H9 (cell line): ENCODE measurements at regions not wholly inside any gene's neighbourhood (a gene's known extent, or its start where the extent isn't known, plus 50 kb on each side); places are given as distances from the start of the nearest gene placed in this dataset.
"Not testable (repeated sequence)": the region's sequence is repeated elsewhere in the genome, so short reads cannot be mapped to it uniquely, and the experiment has no call there.

Source experiments
- DNase-seq: peaks from one replicate; pipeline ENCODE4 v3.0.0-alpha.2; 2017
- H2AFZ ChIP-seq: one replicate; pipeline ENCODE4 v1.6.1; 2013; ENCODE audit warnings: mild to moderate bottlenecking, low read length, control low read depth, moderate library complexity
- H2AK5ac ChIP-seq: 2 replicates; pipeline ENCODE4 v1.6.1; 2013; ENCODE audit warnings: low read length, control low read depth, mixed read lengths; ENCODE audit not compliant: insufficient read length
- H2BK120ac ChIP-seq: one replicate; pipeline ENCODE4 v1.6.1; 2013; ENCODE audit warnings: low read depth, mild to moderate bottlenecking, low read length, control low read depth, inconsistent platforms; ENCODE audit not compliant: poor library complexity, severe bottlenecking
- H2BK12ac ChIP-seq: 2 replicates; pipeline ENCODE4 v1.6.1; 2013; ENCODE audit warnings: low read length, control low read depth, mixed read lengths, low read depth; ENCODE audit not compliant: insufficient read length
- H2BK15ac ChIP-seq: 2 replicates; pipeline ENCODE4 v1.6.1; 2013; ENCODE audit warnings: low read depth, low read length, control low read depth
- H2BK20ac ChIP-seq: one replicate; pipeline ENCODE4 v1.6.1; 2013; ENCODE audit warnings: low read depth, mild to moderate bottlenecking, low read length, control low read depth, inconsistent platforms; ENCODE audit not compliant: poor library complexity, severe bottlenecking
- H2BK5ac ChIP-seq: 2 replicates; pipeline ENCODE4 v1.6.1; 2013; ENCODE audit warnings: low read length, control low read depth, mixed read lengths; ENCODE audit not compliant: insufficient read length
- H3K14ac ChIP-seq: 2 replicates; pipeline ENCODE4 v1.6.1; 2013; ENCODE audit warnings: low read length, control low read depth; ENCODE audit not compliant: insufficient read depth
- H3K18ac ChIP-seq: 2 replicates; pipeline ENCODE4 v1.6.1; 2013; ENCODE audit warnings: low read depth, mild to moderate bottlenecking, mixed read lengths, low read length, control low read depth; ENCODE audit not compliant: insufficient read length
- H3K23ac ChIP-seq: 2 replicates; pipeline ENCODE4 v1.6.1; 2013; ENCODE audit warnings: low read length, control low read depth, mixed read lengths, low read depth; ENCODE audit not compliant: insufficient read length
- H3K23me2 ChIP-seq: 2 replicates; pipeline ENCODE4 v1.6.1; 2013; ENCODE audit warnings: low read depth, mild to moderate bottlenecking, mixed read lengths, low read length, control low read depth; ENCODE audit not compliant: insufficient read length, poor library complexity, severe bottlenecking
- H3K27ac ChIP-seq: 2 replicates; pipeline ENCODE4 v1.5.1; 2013; ENCODE audit warnings: low read length, control low read depth, mixed read lengths, low read depth; ENCODE audit not compliant: insufficient read length
- H3K27me3 ChIP-seq: 2 replicates; pipeline ENCODE4 v1.6.1; 2013; ENCODE audit warnings: low read length, control low read depth, inconsistent platforms; ENCODE audit not compliant: insufficient read depth
- H3K4ac ChIP-seq: 2 replicates; pipeline ENCODE4 v1.6.1; 2013; ENCODE audit warnings: low read depth, mild to moderate bottlenecking, control low read depth, inconsistent platforms, low read length, moderate library complexity
- H3K4me1 ChIP-seq: 2 replicates; pipeline ENCODE4 v1.6.1; 2013; ENCODE audit warnings: low read length, control low read depth, inconsistent platforms; ENCODE audit not compliant: insufficient read depth
- H3K4me2 ChIP-seq: 2 replicates; pipeline ENCODE4 v1.6.1; 2013; ENCODE audit warnings: low read length, control low read depth, mixed read lengths; ENCODE audit not compliant: insufficient read length, insufficient read depth
- H3K56ac ChIP-seq: 2 replicates; pipeline ENCODE4 v1.6.1; 2013; ENCODE audit warnings: low read depth, mild to moderate bottlenecking, mixed read lengths, low read length, control low read depth; ENCODE audit not compliant: insufficient read length
- H3K79me1 ChIP-seq: 2 replicates; pipeline ENCODE4 v1.6.1; 2013; ENCODE audit warnings: low read depth, mild to moderate bottlenecking, moderate library complexity, low read length, control low read depth, inconsistent platforms; ENCODE audit not compliant: insufficient read depth, poor library complexity, severe bottlenecking
- H3K79me2 ChIP-seq: 2 replicates; pipeline ENCODE4 v1.6.1; 2013; ENCODE audit warnings: low read length, control low read depth, inconsistent platforms; ENCODE audit not compliant: insufficient read depth
- H3K9ac ChIP-seq: 2 replicates; pipeline ENCODE4 v1.6.1; 2013; ENCODE audit warnings: low read length, control low read depth, mixed read lengths; ENCODE audit not compliant: insufficient read length; ENCODE audit errors: extremely low read depth
- H3K9me3 ChIP-seq: one replicate; pipeline ENCODE4 v1.6.1; 2013; ENCODE audit warnings: low read depth, low read length, inconsistent platforms; ENCODE audit not compliant: control insufficient read depth
- H3T11ph ChIP-seq: one replicate; pipeline ENCODE4 v1.6.1; 2013; ENCODE audit warnings: mild to moderate bottlenecking, low read length, control low read depth, inconsistent platforms
- H4K20me1 ChIP-seq: one replicate; pipeline ENCODE4 v1.6.1; 2013; ENCODE audit not compliant: control insufficient read depth, insufficient read length, insufficient read depth
- H4K5ac ChIP-seq: 2 replicates; pipeline ENCODE4 v1.6.1; 2013; ENCODE audit warnings: low read depth, mild to moderate bottlenecking, mixed read lengths, low read length, control low read depth; ENCODE audit not compliant: insufficient read length
- H4K8ac ChIP-seq: replicated peaks from 2 replicates; pipeline ENCODE4 v1.6.1; 2013; ENCODE audit warnings: low read length, control low read depth, mixed read lengths, low read depth; ENCODE audit not compliant: insufficient read length
- H4K91ac ChIP-seq: 2 replicates; pipeline ENCODE4 v1.6.1; 2013; ENCODE audit warnings: low read depth, mild to moderate bottlenecking, moderate library complexity, mixed read lengths, low read length, control low read depth; ENCODE audit not compliant: insufficient read length
- H3K27ac Mint-ChIP-seq, 3 experiments: 2 replicates in 2 of 3; 3 replicates in 1 of 3; pipeline ENCODE4 v1.8.0; 2020 to 2021; ENCODE audit warnings: mixed read lengths in 3 of 3, mild to moderate bottlenecking in 1 of 3, moderate library complexity in 1 of 3
- H3K27me3 Mint-ChIP-seq: 2 replicates; pipeline ENCODE4 v1.8.0; 2021; ENCODE audit warnings: low read depth, mild to moderate bottlenecking, moderate library complexity, mixed read lengths
- H3K36me3 Mint-ChIP-seq, 3 experiments: 2 replicates in 2 of 3; 3 replicates in 1 of 3; pipeline ENCODE4 v1.8.0; 2020 to 2021; ENCODE audit warnings: low read depth in 3 of 3, mixed read lengths in 3 of 3; ENCODE audit not compliant: insufficient read depth in 1 of 3
- H3K4me1 Mint-ChIP-seq, 2 experiments: 2 replicates each; pipeline ENCODE4 v1.8.0; 2020; ENCODE audit warnings: mixed read lengths in 2 of 2
- H3K4me3 Mint-ChIP-seq, 2 experiments: 2 replicates in 1 of 2; 3 replicates in 1 of 2; pipeline ENCODE4 v1.8.0; 2020 to 2021; ENCODE audit warnings: mild to moderate bottlenecking in 2 of 2, mixed read lengths in 2 of 2, moderate library complexity in 1 of 2
- H3K9me3 Mint-ChIP-seq, 2 experiments: 2 replicates in 1 of 2; 3 replicates in 1 of 2; pipeline ENCODE4 v1.8.0; 2020; ENCODE audit warnings: mild to moderate bottlenecking in 2 of 2, mixed read lengths in 2 of 2, moderate library complexity in 1 of 2
- WGBS: extraction: QIAGEN DNeasy Blood & Tissue Kit; methylation state at CpG from one replicate; pipeline ENCODE4 v1.1.7; 2013; ENCODE audit warnings: missing lambda C conversion rate, low lambda C conversion rate, mixed read lengths; ENCODE audit not compliant: insufficient read length; ENCODE audit errors: extremely low coverage; 5-methylcytosine and 5-hydroxymethylcytosine counted together

DNA sequence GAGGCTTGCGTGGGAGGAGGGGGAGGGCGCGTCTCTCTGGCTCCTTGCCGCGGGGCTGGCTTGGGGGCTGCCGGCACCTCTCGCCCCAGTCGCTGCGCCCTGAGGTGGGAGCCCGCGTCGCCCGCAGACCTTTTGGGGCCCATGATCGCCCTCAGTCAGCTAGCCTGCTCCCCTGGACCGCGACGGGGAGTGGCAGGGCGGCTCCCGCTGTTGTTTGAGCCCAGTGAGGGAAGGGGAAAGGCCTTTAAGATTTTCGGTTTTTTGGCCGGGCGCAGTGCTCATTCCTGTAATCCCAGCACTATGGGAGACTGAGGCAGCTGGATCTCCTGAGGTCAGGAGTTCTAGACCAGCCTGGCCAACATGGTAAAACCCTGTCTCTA is 62.4 kb upstream of the GOLGA6L4 start:
- H3K23ac ChIP-seq, H4K5ac ChIP-seq, H3K27ac Mint-ChIP-seq, H3K4me1 Mint-ChIP-seq, H3K9ac ChIP-seq, H2BK5ac ChIP-seq, H3K27me3 ChIP-seq, H4K8ac ChIP-seq, H3K14ac ChIP-seq, H2BK15ac ChIP-seq, H2BK12ac ChIP-seq, H3K9me3 Mint-ChIP-seq, H3K27ac ChIP-seq, H3K79me1 ChIP-seq, H2AFZ ChIP-seq, H3K4ac ChIP-seq, H3K23me2 ChIP-seq, H3K27me3 Mint-ChIP-seq, H3K56ac ChIP-seq, H2BK20ac ChIP-seq, H3T11ph ChIP-seq, H3K4me1 ChIP-seq, H4K91ac ChIP-seq, H2BK120ac ChIP-seq, H3K18ac ChIP-seq, H3K4me2 ChIP-seq, H3K79me2 ChIP-seq, H3K9me3 ChIP-seq, H3K4me3 Mint-ChIP-seq, H2AK5ac ChIP-seq, DNase-seq, H4K20me1 ChIP-seq, H3K36me3 Mint-ChIP-seq: not testable (repeated sequence)
- WGBS, result no CpG with 5 or more reads among the region's 22 CpGs
